Body of pancreas (tissue), 4 donors: ENCODE measurements at regions not wholly inside any gene's neighbourhood (a gene's known extent, or its start where the extent isn't known, plus 50 kb on each side); places are given as distances from the start of the nearest gene placed in this dataset.

Experiments
- ATAC-seq: fragments of 150-250 bp; one replicate; pipeline ENCODE4 v1.9.1; 2016
- DNase-seq, 4 donors: peaks; one replicate each; pipeline ENCODE4 v3.0.0-alpha.2; 2019
- H3K27ac ChIP-seq, 4 donors: fragments of 200-600 bp; sonication (generic); 1 replicate in 3 of 4; 2 replicates in 1 of 4; pipeline versions ENCODE4 v1.5.1 to v1.6.1; 2016 to 2019; ENCODE audit warnings: mild to moderate bottlenecking in 1 of 4, mixed read lengths in 1 of 4, moderate library complexity in 1 of 4
- H3K27me3 ChIP-seq, 2 donors: fragments of 200-600 bp; sonication (generic); one replicate each; pipeline ENCODE4 v1.6.0; 2016; ENCODE audit warnings: mild to moderate bottlenecking in 1 of 2
- H3K36me3 ChIP-seq, 2 donors: fragments of 200-600 bp; sonication (generic); replicated peaks in 1 of 2; 2 replicates each; pipeline ENCODE4 v1.5.1; 2016; ENCODE audit warnings: low read depth in 2 of 2; ENCODE audit not compliant: insufficient read depth in 1 of 2
- H3K4me1 ChIP-seq: fragments of 200-600 bp; sonication (generic); one replicate; pipeline ENCODE4 v1.6.0; 2016
- H3K4me3 ChIP-seq, 2 donors: fragments of 200-600 bp; sonication (generic); 1 replicate in 1 of 2; 2 replicates in 1 of 2; pipeline ENCODE4 v1.5.1; 2016 to 2019
- H3K9me3 ChIP-seq, 3 donors: fragments of 200-600 bp; sonication (generic); 1 replicate in 2 of 3; 2 replicates in 1 of 3; pipeline ENCODE4 v1.5.1; 2016
- POLR2A ChIP-seq, 3 donors: fragments of 450-650 bp; IDR thresholded peaks; one replicate each; pipeline ENCODE4 v1.6.1; 2016; ENCODE audit warnings: antibody characterized with exemption in 3 of 3, mild to moderate bottlenecking in 2 of 3
- WGBS, 2 donors: methylation state at CpG; one replicate each; pipeline ENCODE4 v1.1.5; 2017; 5-methylcytosine and 5-hydroxymethylcytosine counted together
- intact Hi-C: fragments of 100-400 bp; cut with DNase I; formaldehyde crosslinking; loops from one replicate; pipeline ENCODE4 v1.15.1; 2023
- TF ChIP-seq, protein P1 (sequence below), 7 experiments: fragments of 450-650 bp in 4 of 7; fragments of 200-600 bp in 3 of 7; sonication (generic) in 3 of 7; IDR thresholded peaks; one replicate each; pipeline ENCODE4 v1.5.1; 2016 to 2019; ENCODE audit warnings: antibody characterized with exemption in 7 of 7

DNA sequence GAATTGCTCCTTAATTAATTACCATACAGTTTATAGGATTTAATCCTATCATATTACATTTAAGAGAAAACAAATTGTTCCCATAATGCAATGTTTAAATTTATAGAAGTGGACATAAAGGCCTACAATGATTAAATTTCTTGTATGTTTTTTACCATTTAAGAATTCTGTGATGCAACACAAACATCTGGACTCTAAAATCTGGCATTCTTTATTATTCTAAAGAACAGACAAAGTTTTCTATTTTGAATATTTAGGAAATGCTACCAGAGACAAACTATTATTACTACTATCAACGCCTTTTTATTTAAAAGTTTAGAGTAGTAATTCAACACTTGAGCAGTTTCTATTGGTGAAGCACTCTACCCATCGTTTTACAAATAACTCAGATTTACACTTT, 535.1 kb downstream of the TMX3 start:
- Histone ChIP-seq H3K27me3 (no peaks in the 10 kb centered on the region), H3K4me3 (no peak overlapping the region), H3K4me1 (no peaks in the 10 kb centered on the region), H3K27ac (no peak overlapping the region), H3K36me3 (no peaks in the 10 kb centered on the region), H3K9me3 (no peaks in the 10 kb centered on the region)
- WGBS, 2 donors: 62 to 84% methylated on average over 2 of the region's 2 CpGs
- no peak for DNase-seq
- no peak for ATAC-seq
- TF ChIP-seq, protein P1, sequence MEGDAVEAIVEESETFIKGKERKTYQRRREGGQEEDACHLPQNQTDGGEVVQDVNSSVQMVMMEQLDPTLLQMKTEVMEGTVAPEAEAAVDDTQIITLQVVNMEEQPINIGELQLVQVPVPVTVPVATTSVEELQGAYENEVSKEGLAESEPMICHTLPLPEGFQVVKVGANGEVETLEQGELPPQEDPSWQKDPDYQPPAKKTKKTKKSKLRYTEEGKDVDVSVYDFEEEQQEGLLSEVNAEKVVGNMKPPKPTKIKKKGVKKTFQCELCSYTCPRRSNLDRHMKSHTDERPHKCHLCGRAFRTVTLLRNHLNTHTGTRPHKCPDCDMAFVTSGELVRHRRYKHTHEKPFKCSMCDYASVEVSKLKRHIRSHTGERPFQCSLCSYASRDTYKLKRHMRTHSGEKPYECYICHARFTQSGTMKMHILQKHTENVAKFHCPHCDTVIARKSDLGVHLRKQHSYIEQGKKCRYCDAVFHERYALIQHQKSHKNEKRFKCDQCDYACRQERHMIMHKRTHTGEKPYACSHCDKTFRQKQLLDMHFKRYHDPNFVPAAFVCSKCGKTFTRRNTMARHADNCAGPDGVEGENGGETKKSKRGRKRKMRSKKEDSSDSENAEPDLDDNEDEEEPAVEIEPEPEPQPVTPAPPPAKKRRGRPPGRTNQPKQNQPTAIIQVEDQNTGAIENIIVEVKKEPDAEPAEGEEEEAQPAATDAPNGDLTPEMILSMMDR (IDR thresholded peaks at IDR 0.05): no peak
- TF ChIP-seq POLR2A (IDR thresholded peaks at IDR 0.05): no peak
- intact Hi-C loops: no loop called here

DNA sequence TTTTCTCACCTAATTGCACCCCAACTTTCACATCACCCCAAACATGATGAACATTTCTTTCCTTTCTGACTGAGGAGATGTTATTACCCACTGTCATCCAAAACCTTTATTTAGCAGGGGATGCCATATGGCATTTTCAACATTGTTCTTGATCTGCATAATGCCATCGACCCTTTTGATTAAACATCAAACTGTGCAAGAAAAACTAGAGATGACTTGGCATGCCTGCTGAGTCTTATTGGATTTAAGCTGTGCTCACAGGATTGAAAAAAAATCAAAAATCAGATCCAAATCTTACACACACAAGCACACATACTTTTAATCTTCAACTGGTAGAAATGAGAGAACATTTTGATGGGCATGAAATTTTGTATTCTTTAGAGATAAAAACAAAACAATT, 536.0 kb downstream of the TMX3 start:
- 47 to 48% methylated on average over 1 of the region's 1 CpG for WGBS, 2 donors
- ATAC-seq (no peak), DNase-seq (no peak)
- no peak overlapping the region for H3K4me3 ChIP-seq
- no peak overlapping the region for H3K27ac ChIP-seq
- TF ChIP-seq, protein P1 (IDR thresholded peaks at IDR 0.05): no peak
- no peak for TF ChIP-seq POLR2A (IDR thresholded peaks at IDR 0.05)
- H3K36me3 ChIP-seq: no peaks in the 10 kb centered on the region
- no peaks in the 10 kb centered on the region for H3K4me1 ChIP-seq
- no peaks in the 10 kb centered on the region for H3K9me3 ChIP-seq
- intact Hi-C loops: no loop called here
- H3K27me3 ChIP-seq: no peaks in the 10 kb centered on the region

DNA sequence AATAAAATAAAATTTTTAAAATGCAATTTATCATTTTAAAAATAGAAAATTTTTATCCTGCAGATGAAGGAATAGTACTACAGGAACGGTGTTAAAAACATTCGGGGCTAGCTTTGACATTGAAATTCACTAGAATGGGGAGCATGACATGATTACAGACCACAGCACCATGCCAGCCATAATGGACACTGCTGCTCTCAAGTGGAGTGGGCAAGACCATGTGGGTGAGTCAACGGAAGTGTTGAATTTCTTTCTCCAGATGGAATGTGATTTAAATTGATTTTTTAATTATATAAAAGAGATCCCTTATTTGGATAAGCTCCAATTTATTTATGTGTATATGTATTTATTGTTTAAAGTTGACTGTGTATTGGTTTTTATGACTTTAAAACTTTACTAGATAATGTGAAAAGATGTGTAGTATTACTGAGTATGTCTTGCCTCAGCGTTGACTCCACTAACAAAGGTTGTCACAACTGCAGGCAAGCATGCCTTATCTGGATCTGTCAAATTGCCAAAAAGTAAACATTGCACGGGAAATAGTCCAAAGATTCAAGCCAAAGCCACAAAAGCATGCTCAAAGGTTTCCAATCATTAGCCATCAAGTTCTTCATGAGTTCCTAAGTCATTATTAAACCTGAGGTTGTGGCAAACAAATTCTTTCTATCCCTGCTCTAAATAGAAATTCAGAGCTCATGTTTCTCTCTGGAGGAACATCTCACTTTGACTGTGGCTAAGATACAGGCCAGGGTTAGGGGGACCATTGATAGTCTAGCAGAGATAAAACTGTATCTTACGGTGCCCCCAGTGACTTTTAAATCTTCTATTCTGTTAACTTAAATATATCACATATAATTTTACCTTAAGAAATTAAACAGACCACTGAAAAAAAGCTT, 536.9 kb downstream of the TMX3 start:
- WGBS, 2 donors: 30 to 31% methylated on average over 6 of the region's 6 CpGs

DNA sequence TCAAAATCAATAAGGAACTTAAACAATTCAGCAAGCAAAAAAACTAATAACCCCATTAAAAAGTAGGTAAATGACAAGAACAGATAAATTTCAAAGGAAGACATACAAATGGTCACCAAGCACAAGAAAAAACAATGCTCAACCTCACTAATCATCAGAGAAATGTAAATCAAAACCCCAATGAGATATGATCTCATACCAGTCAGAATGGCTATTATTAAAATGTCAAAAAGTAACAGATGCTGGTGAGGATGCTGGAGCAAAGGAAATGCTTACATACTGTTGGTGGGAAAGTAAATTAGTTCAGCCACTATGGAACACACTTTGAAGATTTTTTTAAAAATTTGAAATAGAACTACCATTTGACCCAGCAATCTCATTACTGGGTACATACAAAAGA, 538.0 kb downstream of the TMX3 start:
- Histone ChIP-seq H3K4me3 (no peak overlapping the region), H3K36me3 (no peaks in the 10 kb centered on the region), H3K27ac (no peak overlapping the region), H3K27me3 (no peaks in the 10 kb centered on the region), H3K4me1 (no peaks in the 10 kb centered on the region), H3K9me3 (no peaks in the 10 kb centered on the region)
- DNase-seq (no peak), ATAC-seq (no peak)
- no peak for TF ChIP-seq POLR2A (IDR thresholded peaks at IDR 0.05)
- TF ChIP-seq, protein P1 (IDR thresholded peaks at IDR 0.05): no peak
- intact Hi-C loops: no loop called here

More for the DNA sequence above, 536.9 kb downstream of the TMX3 start:
- H3K9me3 ChIP-seq: no peaks in the 10 kb centered on the region
- intact Hi-C loops: no loop called here
- H3K4me3 ChIP-seq: no peak overlapping the region
- no peak overlapping the region for H3K27ac ChIP-seq
- no peaks in the 10 kb centered on the region for H3K4me1 ChIP-seq
- TF ChIP-seq, protein P1 (IDR thresholded peaks at IDR 0.05): no peak
- no peak for TF ChIP-seq POLR2A (IDR thresholded peaks at IDR 0.05)
- DNase-seq: peak in 3 of 4 donors; percentile 7 to 49 (median 32)
- peak; percentile 86 for ATAC-seq
- no peaks in the 10 kb centered on the region for H3K36me3 ChIP-seq
- no peaks in the 10 kb centered on the region for H3K27me3 ChIP-seq
